Mesendoderm (in vitro differentiated cells): ENCODE measurements at regions not wholly inside any gene's neighbourhood (a gene's known extent, or its start where the extent isn't known, plus 50 kb on each side); places are given as distances from the start of the nearest gene placed in this dataset.

ENCODE experiments used
- DNase-seq: peaks from one replicate; pipeline ENCODE4 v3.0.0; 2013
- H2AK5ac ChIP-seq: 2 replicates; pipeline ENCODE4 v1.6.1; 2013; ENCODE audit warnings: low read length, inconsistent platforms
- H2BK120ac ChIP-seq: 2 replicates; pipeline ENCODE4 v1.6.1; 2013; ENCODE audit warnings: low read depth, mild to moderate bottlenecking, low read length, moderate library complexity, mixed read lengths
- H2BK15ac ChIP-seq: replicated peaks from 2 replicates; pipeline ENCODE4 v1.6.1; 2013; ENCODE audit warnings: low read depth, mild to moderate bottlenecking, moderate library complexity
- H2BK5ac ChIP-seq: 2 replicates; pipeline ENCODE4 v1.6.1; 2013; ENCODE audit warnings: low read length, inconsistent platforms
- H3K18ac ChIP-seq: 2 replicates; pipeline ENCODE4 v1.6.1; 2013; ENCODE audit warnings: mild to moderate bottlenecking, low read length, mixed read lengths
- H3K23ac ChIP-seq: one replicate; pipeline ENCODE4 v1.6.1; 2013; ENCODE audit warnings: low read length
- H3K27ac ChIP-seq: 2 replicates; pipeline ENCODE4 v1.5.1; 2013; ENCODE audit warnings: low read depth, mild to moderate bottlenecking, inconsistent platforms, low read length, moderate library complexity
- H3K27me3 ChIP-seq: 2 replicates; pipeline ENCODE4 v1.6.1; 2013; ENCODE audit warnings: low read length, control low read depth, mild to moderate bottlenecking, inconsistent platforms; ENCODE audit not compliant: insufficient read depth, poor library complexity
- H3K36me3 ChIP-seq: 2 replicates; pipeline ENCODE4 v1.6.1; 2013; ENCODE audit warnings: low read length, inconsistent platforms; ENCODE audit not compliant: control insufficient read depth, insufficient read depth
- H3K4ac ChIP-seq: one replicate; pipeline ENCODE4 v1.6.1; 2013; ENCODE audit warnings: low read depth, mild to moderate bottlenecking, low read length, moderate library complexity
- H3K4me1 ChIP-seq: 2 replicates; pipeline ENCODE4 v1.6.1; 2013; ENCODE audit warnings: low read depth, low read length, inconsistent platforms; ENCODE audit not compliant: control insufficient read depth
- H3K4me2 ChIP-seq: 2 replicates; pipeline ENCODE4 v1.6.1; 2013; ENCODE audit warnings: low read length
- H3K4me3 ChIP-seq: 2 replicates; pipeline ENCODE4 v1.5.1; 2013; ENCODE audit warnings: mild to moderate bottlenecking, low read length
- H3K56ac ChIP-seq: one replicate; pipeline ENCODE4 v1.6.1; 2013; ENCODE audit warnings: low read length
- H3K79me1 ChIP-seq: 2 replicates; pipeline ENCODE4 v1.6.1; 2013; ENCODE audit warnings: low read length, inconsistent platforms
- H3K79me2 ChIP-seq: 2 replicates; pipeline ENCODE4 v1.6.1; 2013; ENCODE audit warnings: mild to moderate bottlenecking, low read length; ENCODE audit not compliant: control insufficient read depth, insufficient read depth
- H3K9ac ChIP-seq: 2 replicates; pipeline ENCODE4 v1.6.1; 2013; ENCODE audit warnings: low read length, inconsistent platforms
- H4K5ac ChIP-seq: one replicate; pipeline ENCODE4 v1.6.1; 2013; ENCODE audit warnings: low read length
- H4K8ac ChIP-seq: one replicate; pipeline ENCODE4 v1.6.1; 2013; ENCODE audit warnings: low read depth, mild to moderate bottlenecking, control low read depth, low read length, moderate library complexity
- WGBS: extraction: QIAGEN DNeasy Blood & Tissue Kit; methylation state at CpG from one replicate; pipeline ENCODE4 v1.1.7; 2013; ENCODE audit warnings: low lambda C conversion rate, missing lambda C conversion rate; ENCODE audit not compliant: insufficient coverage; ENCODE audit errors: extremely low coverage; 5-methylcytosine and 5-hydroxymethylcytosine counted together

DNA sequence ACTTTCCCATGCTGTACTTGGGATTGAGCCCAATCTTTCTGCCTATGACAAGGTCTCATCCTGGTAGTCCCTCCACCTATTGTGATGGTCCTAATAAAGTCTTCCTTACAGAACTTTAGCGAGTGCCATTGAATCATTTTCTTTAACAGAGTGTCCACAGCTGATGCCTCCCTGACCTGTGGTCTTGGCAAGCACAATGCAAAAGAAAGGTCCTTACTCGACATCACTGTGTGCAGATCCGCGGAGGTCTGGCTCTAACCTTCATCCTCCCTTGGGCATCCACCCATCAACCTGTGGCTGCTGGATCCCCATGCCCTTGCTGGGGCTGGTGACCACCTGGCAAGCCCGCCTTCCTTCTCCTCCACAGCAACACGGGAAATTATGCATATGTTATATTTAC is 1203.9 kb downstream of the TBC1D22A start:
- H2BK120ac ChIP-seq = no peak overlapping the region
- no peak overlapping the region for H2BK5ac ChIP-seq
- no peak overlapping the region for H4K8ac ChIP-seq
- no peaks in the 10 kb centered on the region for H3K36me3 ChIP-seq
- no peak overlapping the region for H3K27ac ChIP-seq
- H3K4me1 ChIP-seq = no peaks in the 10 kb centered on the region
- H3K79me1 ChIP-seq = no peaks in the 10 kb centered on the region
- H3K4me2 ChIP-seq = no peak overlapping the region
- H3K18ac ChIP-seq = no peak overlapping the region
- no CpG with 5 or more reads among the region's 6 CpGs for WGBS
- H3K4me3 ChIP-seq = no peak overlapping the region
- no peaks in the 10 kb centered on the region for H3K27me3 ChIP-seq
- no peak overlapping the region for H3K23ac ChIP-seq
- H3K4ac ChIP-seq = no peak overlapping the region
- DNase-seq = no peak
- H3K56ac ChIP-seq = no peak overlapping the region
- no peaks in the 10 kb centered on the region for H3K79me2 ChIP-seq
- H3K9ac ChIP-seq = no peak overlapping the region
- no peak overlapping the region for H2BK15ac ChIP-seq
- H4K5ac ChIP-seq = no peak overlapping the region
- H2AK5ac ChIP-seq = no peak overlapping the region

DNA sequence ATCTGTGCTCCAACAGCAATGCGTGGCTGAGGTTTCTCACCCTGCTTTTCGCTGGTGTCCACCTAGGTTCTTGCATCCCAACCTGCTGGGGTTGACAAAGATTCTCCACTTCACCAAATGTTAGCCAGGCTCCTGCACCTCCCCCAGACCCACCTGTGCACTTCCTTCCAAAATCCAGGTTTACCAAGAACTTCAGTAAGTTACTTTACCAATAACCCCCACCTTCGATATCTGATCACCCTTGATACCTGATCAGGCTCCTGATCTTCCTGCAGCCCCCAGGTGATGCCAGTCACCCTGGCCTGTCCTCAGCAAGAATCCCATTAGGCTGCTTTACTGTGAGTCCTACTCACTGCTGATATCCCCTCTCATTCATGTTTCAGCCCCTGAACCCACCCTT is 1203.4 kb downstream of the TBC1D22A start:
- H3K27ac ChIP-seq = no peak overlapping the region
- no peak overlapping the region for H2BK15ac ChIP-seq
- H3K4ac ChIP-seq = no peak overlapping the region
- no peak overlapping the region for H4K8ac ChIP-seq
- no peak overlapping the region for H3K4me3 ChIP-seq
- no peak overlapping the region for H3K18ac ChIP-seq
- H3K4me1 ChIP-seq = no peaks in the 10 kb centered on the region
- no peak overlapping the region for H3K9ac ChIP-seq
- no peaks in the 10 kb centered on the region for H3K27me3 ChIP-seq
- H4K5ac ChIP-seq = no peak overlapping the region
- H3K23ac ChIP-seq = no peak overlapping the region
- no peak overlapping the region for H3K56ac ChIP-seq
- no peak for DNase-seq
- H3K36me3 ChIP-seq = no peaks in the 10 kb centered on the region
- no peak overlapping the region for H2BK5ac ChIP-seq
- no peaks in the 10 kb centered on the region for H3K79me2 ChIP-seq
- H2BK120ac ChIP-seq = no peak overlapping the region
- H3K4me2 ChIP-seq = no peak overlapping the region
- no peak overlapping the region for H2AK5ac ChIP-seq
- no CpG with 5 or more reads among the region's 3 CpGs for WGBS
- no peaks in the 10 kb centered on the region for H3K79me1 ChIP-seq

DNA sequence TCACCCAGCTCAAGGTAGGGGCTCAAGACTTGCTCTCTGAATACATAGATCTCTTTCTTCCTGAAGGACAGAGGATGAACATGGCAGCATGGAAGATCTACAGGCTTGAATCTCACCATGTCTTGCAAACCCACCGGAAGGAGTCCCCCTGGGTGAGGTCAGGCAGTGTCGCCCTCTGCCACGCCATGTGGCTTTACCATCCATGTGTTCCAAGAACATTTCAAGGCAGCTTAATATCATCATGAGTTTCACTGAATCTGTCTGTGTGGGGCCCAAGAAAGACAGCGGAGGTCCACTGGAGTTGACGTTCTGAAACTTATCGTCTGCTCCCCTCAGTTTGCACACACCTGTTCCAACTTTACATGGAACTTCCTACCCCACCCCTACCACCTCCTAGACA is 1202.6 kb downstream of the TBC1D22A start:
- Histone ChIP-seq H3K79me1 (no peaks in the 10 kb centered on the region), H3K23ac (no peak overlapping the region), H3K4me2 (no peak overlapping the region), H4K5ac (no peak overlapping the region), H3K4me3 (no peak overlapping the region), H4K8ac (no peak overlapping the region), H3K18ac (no peak overlapping the region), H2BK5ac (no peak overlapping the region), H3K9ac (no peak overlapping the region), H3K79me2 (no peaks in the 10 kb centered on the region), H3K56ac (no peak overlapping the region), H2BK15ac (no peak overlapping the region), H2BK120ac (no peak overlapping the region), H2AK5ac (no peak overlapping the region), H3K27ac (no peak overlapping the region), H3K27me3 (no peaks in the 10 kb centered on the region), H3K4ac (no peak overlapping the region), H3K36me3 (no peaks in the 10 kb centered on the region), H3K4me1 (no peaks in the 10 kb centered on the region)
- WGBS = no CpG with 5 or more reads among the region's 6 CpGs
- no peak for DNase-seq

DNA sequence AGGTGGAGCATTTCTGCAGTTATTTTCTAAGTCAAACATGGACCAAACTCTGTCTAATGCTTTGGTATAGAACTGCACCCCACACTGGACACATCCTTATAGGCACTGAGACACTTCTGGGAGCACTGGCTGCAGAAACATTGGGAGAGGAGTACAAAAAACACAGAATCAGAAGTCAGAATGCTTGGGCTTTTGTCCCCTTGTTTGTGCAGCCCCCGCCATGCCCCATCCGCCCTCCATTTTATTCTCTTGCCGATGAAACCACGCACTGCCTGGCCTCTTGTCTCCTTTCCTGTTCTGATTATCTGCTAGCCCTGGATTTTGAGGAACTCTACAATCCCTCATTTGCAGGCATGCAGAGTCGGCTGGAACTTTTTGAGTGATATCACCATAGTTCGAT is 1201.2 kb downstream of the TBC1D22A start:
- no peak for DNase-seq
- H3K4me3 ChIP-seq = no peak overlapping the region
- no peak overlapping the region for H4K5ac ChIP-seq
- no peak overlapping the region for H3K23ac ChIP-seq
- no peak overlapping the region for H2BK120ac ChIP-seq
- no peaks in the 10 kb centered on the region for H3K27me3 ChIP-seq
- H3K18ac ChIP-seq = no peak overlapping the region
- H3K9ac ChIP-seq = no peak overlapping the region
- H3K4ac ChIP-seq = no peak overlapping the region
- no peaks in the 10 kb centered on the region for H3K4me1 ChIP-seq
- H3K79me1 ChIP-seq = no peaks in the 10 kb centered on the region
- no peak overlapping the region for H4K8ac ChIP-seq
- no peaks in the 10 kb centered on the region for H3K36me3 ChIP-seq
- H3K27ac ChIP-seq = no peak overlapping the region
- no peaks in the 10 kb centered on the region for H3K79me2 ChIP-seq
- no peak overlapping the region for H3K56ac ChIP-seq
- WGBS = no CpG with 5 or more reads among the region's 6 CpGs
- H2BK5ac ChIP-seq = no peak overlapping the region
- no peak overlapping the region for H2AK5ac ChIP-seq
- no peak overlapping the region for H2BK15ac ChIP-seq
- no peak overlapping the region for H3K4me2 ChIP-seq

DNA sequence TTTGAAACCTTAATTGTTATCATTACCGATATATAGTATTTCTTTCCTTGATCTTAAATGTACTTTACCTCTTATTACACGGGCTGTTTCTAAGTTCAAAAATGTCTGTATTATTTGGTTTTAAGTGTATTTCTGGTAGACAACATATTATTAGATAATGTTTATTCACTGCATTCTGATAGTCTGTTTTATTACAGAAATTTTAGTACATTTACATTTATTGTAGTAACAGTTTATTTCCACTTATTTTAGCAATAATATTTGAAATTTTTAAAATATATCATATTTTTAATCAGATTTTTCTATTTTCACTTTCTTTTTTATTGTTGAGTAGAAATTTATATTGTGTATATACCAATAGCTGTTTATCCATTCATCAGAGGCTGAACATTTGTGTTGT is 1195.2 kb downstream of the TBC1D22A start:
- Histone ChIP-seq H3K4me3 (no peak overlapping the region), H3K4me1 (no peaks in the 10 kb centered on the region), H2AK5ac (no peak overlapping the region), H3K27me3 (no peaks in the 10 kb centered on the region), H3K36me3 (no peaks in the 10 kb centered on the region), H2BK120ac (no peak overlapping the region), H4K5ac (no peak overlapping the region), H3K9ac (no peak overlapping the region), H3K4ac (no peak overlapping the region), H3K27ac (no peak overlapping the region), H3K23ac (no peak overlapping the region), H3K4me2 (no peak overlapping the region), H2BK15ac (no peak overlapping the region), H4K8ac (no peak overlapping the region), H3K18ac (no peak overlapping the region), H3K56ac (no peak overlapping the region), H3K79me2 (no peaks in the 10 kb centered on the region), H3K79me1 (no peaks in the 10 kb centered on the region), H2BK5ac (no peak overlapping the region)
- no peak for DNase-seq
- WGBS = no CpG with 5 or more reads among the region's 2 CpGs

DNA sequence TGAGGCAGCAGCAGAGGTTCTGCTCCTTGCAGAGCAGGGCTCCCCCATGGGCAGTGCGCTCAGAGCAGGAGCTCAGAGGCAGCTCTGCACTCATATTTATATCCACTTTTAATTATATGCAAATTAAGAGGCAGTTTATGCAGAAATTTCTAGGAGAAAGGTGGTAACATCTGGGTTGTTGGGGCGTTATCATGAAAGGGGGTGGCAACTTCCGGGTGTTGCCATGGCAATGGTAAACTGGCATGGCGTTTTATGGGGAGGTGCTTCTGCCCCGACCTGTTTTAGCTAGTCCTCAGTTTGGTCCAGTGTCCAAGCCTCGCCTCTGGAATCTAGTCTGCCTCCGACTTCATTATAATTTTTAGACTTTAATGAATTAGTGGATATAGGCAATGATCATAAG is 1191.7 kb downstream of the TBC1D22A start:
- no peak for DNase-seq
- H4K8ac ChIP-seq = no peak overlapping the region
- no peak overlapping the region for H3K9ac ChIP-seq
- H3K36me3 ChIP-seq = no peaks in the 10 kb centered on the region
- H2BK15ac ChIP-seq = no peak overlapping the region
- no peak overlapping the region for H4K5ac ChIP-seq
- no peaks in the 10 kb centered on the region for H3K79me1 ChIP-seq
- no peak overlapping the region for H2BK5ac ChIP-seq
- H3K4me2 ChIP-seq = no peak overlapping the region
- no peaks in the 10 kb centered on the region for H3K27me3 ChIP-seq
- H3K4me1 ChIP-seq = no peaks in the 10 kb centered on the region
- no peak overlapping the region for H2BK120ac ChIP-seq
- no peak overlapping the region for H3K4ac ChIP-seq
- H3K4me3 ChIP-seq = no peak overlapping the region
- WGBS = no CpG with 5 or more reads among the region's 7 CpGs
- H3K79me2 ChIP-seq = no peaks in the 10 kb centered on the region
- H3K56ac ChIP-seq = no peak overlapping the region
- H3K27ac ChIP-seq = no peak overlapping the region
- H3K18ac ChIP-seq = no peak overlapping the region
- H2AK5ac ChIP-seq = no peak overlapping the region
- no peak overlapping the region for H3K23ac ChIP-seq
